Ovary (tissue), 3 donors: ENCODE measurements at regions not wholly inside any gene's neighbourhood (a gene's known extent, or its start where the extent isn't known, plus 50 kb on each side); places are given as distances from the start of the nearest gene placed in this dataset.

ENCODE experiments used
- CTCF ChIP-seq, 3 donors: fragments of 450-650 bp in 2 of 3; fragments of 200-600 bp in 1 of 3; IDR thresholded peaks; one replicate each; pipeline versions ENCODE4 v1.5.1 to v1.8.0; 2016 to 2022; ENCODE audit warnings: antibody characterized with exemption in 3 of 3, mild to moderate bottlenecking in 1 of 3
- EP300 ChIP-seq: sonication (generic); formaldehyde crosslinking; IDR thresholded peaks from one replicate; pipeline ENCODE4 v1.6.1; 2017; ENCODE audit warnings: antibody characterized with exemption
- POLR2A ChIP-seq: fragments of 450-650 bp; IDR thresholded peaks from one replicate; pipeline ENCODE4 v1.6.1; 2017; ENCODE audit warnings: antibody characterized with exemption, mild to moderate bottlenecking, moderate library complexity
- donor health status: DM: no; HTN: no; CAD: no.

DNA sequence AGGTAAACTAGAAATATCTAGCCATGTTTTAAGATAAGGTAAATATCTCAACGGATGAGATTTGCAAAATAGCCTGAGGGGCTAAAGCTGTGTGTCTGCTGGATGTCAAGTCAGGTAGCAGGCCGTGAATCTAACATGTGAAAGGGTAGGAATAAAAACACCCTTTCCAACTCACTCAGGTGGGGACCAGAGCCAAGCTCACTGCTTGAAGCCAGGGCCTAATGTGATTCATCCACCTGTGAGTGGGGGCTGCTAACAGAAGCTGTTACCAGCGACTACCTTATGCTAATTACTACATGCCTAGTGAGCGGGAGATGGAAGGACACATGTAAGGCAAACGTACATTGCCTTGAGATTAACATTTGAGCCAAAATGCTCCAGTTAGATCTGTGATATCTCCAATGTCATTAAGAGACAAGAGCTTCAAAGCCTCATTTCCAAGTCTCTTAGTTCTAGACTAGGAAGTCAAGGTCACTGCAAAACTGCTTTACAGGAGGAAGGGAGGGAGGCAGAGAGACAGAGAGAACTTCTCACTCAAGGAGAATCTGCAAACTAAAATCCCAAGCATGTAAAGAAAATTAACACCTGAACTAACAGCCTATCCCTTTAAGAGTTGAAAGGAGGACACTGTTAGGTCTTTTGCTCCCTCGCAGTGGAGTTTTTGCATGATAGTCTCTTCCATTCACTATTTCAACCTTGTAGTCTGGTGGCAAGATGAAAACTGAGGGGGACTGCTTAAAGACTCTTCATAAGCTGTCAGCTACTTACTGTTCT lies 141.6 kb upstream of the RPS23 start:
- TF ChIP-seq POLR2A: no peak
- no peak for TF ChIP-seq CTCF (IDR thresholded peaks at IDR 0.05)
- TF ChIP-seq EP300: no peak
